A549 (cell line): ENCODE measurements at regions not wholly inside any gene's neighbourhood (a gene's known extent, or its start where the extent isn't known, plus 50 kb on each side); places are given as distances from the start of the nearest gene placed in this dataset.

ENCODE experiments used
- BHLHE40 ChIP-seq: IDR thresholded peaks from 2 replicates; pipeline ENCODE4 v1.6.1; 2012; ENCODE audit warnings: low read depth, low read length, inconsistent platforms
- EP300 ChIP-seq, 2 experiments: fragments of >200 bp; sonication (Bioruptor Twin); formaldehyde crosslinking; IDR thresholded peaks; 2 replicates in 1 of 2; 3 replicates in 1 of 2; pipeline ENCODE4 v1.6.1; 2016 to 2017
- HDAC2 ChIP-seq: fragments of 200-600 bp; sonication (generic); IDR thresholded peaks from 2 replicates; pipeline ENCODE4 v1.6.1; 2016
- MYC ChIP-seq: IDR thresholded peaks from 2 replicates; pipeline ENCODE4 v1.6.1; 2012; ENCODE audit warnings: mild to moderate bottlenecking, inconsistent platforms, low read length, improper control_type of control experiment, borderline replicate concordance
- POLR2A ChIP-seq: IDR thresholded peaks from 2 replicates; pipeline ENCODE4 v1.6.1; 2012; ENCODE audit warnings: mild to moderate bottlenecking, low read length
- POLR2AphosphoS2 ChIP-seq: conservative IDR thresholded peaks from 2 replicates; pipeline ENCODE4 v1.6.1; 2012; ENCODE audit warnings: low read length, improper control_type of control experiment, inconsistent platforms
- RFX5 ChIP-seq: fragments of 450-650 bp; IDR thresholded peaks from 2 replicates; pipeline ENCODE4 v1.7.1; 2014; ENCODE audit warnings: antibody characterized with exemption, mild to moderate bottlenecking, moderate library complexity
- SMC3 ChIP-seq: fragments of >200 bp; sonication (Bioruptor Twin); formaldehyde crosslinking; IDR thresholded peaks from 3 replicates; pipeline ENCODE4 v1.6.1; 2018; ENCODE audit warnings: inconsistent platforms
- ZFP36 ChIP-seq: fragments of 450-650 bp; IDR thresholded peaks from 2 replicates; pipeline ENCODE4 v1.6.1; 2014; ENCODE audit warnings: borderline replicate concordance; ENCODE audit not compliant: partially characterized antibody
- TF ChIP-seq, protein P1 (sequence below): fragments of >200 bp; sonication (Bioruptor Twin); formaldehyde crosslinking; IDR thresholded peaks from 3 replicates; pipeline ENCODE4 v1.5.1; 2016
- TF ChIP-seq, protein P2 (sequence below): IDR thresholded peaks from 2 replicates; pipeline ENCODE4 v1.6.1; 2012
- TF ChIP-seq, protein P3 (sequence below): fragments of 150-350 bp; IDR thresholded peaks from 2 replicates; pipeline ENCODE4 v1.6.1; 2014; ENCODE audit warnings: low read depth, mild to moderate bottlenecking, low read length
- TF ChIP-seq, protein P4 (sequence below): fragments of 200-600 bp; sonication (generic); IDR thresholded peaks from 2 replicates; pipeline ENCODE4 v1.6.1; 2016; ENCODE audit warnings: antibody characterized with exemption, mild to moderate bottlenecking, moderate library complexity

DNA sequence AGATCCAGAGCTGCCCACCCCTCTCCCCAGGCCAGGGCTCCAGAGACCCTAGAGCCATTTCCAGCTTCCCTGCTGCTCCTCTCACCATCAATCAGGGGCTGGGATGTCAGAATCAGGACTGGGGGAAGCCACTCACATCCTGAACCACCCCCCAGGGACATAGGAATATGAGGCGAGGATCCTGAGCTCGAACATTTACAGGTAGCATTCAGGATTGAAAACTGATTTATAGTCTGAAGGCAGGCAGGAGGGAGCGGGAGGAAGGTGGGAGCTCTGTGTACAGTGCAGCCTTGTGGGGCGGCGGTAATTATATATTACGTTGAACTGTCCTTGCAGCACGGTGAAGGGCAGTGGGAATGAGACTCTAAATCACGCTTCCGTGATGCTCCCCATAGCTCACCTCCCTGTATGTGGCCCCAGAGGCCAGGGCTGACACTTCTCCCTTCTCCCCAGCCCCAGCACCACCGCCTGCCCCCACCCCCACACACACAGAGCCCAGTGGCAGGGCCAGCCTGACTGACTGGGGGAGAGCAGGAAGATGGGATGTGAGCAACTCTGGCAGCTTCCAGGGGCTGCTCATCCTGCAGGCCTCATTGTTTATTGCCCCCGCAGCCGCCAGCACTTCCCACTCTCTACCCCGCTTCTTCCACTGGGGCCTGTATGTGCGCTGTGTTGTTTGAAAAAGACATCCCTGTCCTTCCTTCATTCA, 76.0 kb upstream of the HSPA9 start:
- TF ChIP-seq POLR2A, result no peak
- TF ChIP-seq, protein P1, sequence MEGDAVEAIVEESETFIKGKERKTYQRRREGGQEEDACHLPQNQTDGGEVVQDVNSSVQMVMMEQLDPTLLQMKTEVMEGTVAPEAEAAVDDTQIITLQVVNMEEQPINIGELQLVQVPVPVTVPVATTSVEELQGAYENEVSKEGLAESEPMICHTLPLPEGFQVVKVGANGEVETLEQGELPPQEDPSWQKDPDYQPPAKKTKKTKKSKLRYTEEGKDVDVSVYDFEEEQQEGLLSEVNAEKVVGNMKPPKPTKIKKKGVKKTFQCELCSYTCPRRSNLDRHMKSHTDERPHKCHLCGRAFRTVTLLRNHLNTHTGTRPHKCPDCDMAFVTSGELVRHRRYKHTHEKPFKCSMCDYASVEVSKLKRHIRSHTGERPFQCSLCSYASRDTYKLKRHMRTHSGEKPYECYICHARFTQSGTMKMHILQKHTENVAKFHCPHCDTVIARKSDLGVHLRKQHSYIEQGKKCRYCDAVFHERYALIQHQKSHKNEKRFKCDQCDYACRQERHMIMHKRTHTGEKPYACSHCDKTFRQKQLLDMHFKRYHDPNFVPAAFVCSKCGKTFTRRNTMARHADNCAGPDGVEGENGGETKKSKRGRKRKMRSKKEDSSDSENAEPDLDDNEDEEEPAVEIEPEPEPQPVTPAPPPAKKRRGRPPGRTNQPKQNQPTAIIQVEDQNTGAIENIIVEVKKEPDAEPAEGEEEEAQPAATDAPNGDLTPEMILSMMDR, result no peak
- TF ChIP-seq POLR2AphosphoS2, result no peak
- TF ChIP-seq SMC3, result no peak
- TF ChIP-seq, protein P2, sequence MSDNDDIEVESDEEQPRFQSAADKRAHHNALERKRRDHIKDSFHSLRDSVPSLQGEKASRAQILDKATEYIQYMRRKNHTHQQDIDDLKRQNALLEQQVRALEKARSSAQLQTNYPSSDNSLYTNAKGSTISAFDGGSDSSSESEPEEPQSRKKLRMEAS, result no peak
- TF ChIP-seq, protein P3, sequence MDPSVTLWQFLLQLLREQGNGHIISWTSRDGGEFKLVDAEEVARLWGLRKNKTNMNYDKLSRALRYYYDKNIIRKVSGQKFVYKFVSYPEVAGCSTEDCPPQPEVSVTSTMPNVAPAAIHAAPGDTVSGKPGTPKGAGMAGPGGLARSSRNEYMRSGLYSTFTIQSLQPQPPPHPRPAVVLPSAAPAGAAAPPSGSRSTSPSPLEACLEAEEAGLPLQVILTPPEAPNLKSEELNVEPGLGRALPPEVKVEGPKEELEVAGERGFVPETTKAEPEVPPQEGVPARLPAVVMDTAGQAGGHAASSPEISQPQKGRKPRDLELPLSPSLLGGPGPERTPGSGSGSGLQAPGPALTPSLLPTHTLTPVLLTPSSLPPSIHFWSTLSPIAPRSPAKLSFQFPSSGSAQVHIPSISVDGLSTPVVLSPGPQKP, result no peak
- TF ChIP-seq MYC, result no peak
- TF ChIP-seq HDAC2, result no peak
- TF ChIP-seq ZFP36, result no peak
- TF ChIP-seq EP300 (IDR thresholded peaks at IDR 0.05), result no peak
- no peak for TF ChIP-seq BHLHE40
- TF ChIP-seq RFX5, result no peak
- TF ChIP-seq, protein P4, sequence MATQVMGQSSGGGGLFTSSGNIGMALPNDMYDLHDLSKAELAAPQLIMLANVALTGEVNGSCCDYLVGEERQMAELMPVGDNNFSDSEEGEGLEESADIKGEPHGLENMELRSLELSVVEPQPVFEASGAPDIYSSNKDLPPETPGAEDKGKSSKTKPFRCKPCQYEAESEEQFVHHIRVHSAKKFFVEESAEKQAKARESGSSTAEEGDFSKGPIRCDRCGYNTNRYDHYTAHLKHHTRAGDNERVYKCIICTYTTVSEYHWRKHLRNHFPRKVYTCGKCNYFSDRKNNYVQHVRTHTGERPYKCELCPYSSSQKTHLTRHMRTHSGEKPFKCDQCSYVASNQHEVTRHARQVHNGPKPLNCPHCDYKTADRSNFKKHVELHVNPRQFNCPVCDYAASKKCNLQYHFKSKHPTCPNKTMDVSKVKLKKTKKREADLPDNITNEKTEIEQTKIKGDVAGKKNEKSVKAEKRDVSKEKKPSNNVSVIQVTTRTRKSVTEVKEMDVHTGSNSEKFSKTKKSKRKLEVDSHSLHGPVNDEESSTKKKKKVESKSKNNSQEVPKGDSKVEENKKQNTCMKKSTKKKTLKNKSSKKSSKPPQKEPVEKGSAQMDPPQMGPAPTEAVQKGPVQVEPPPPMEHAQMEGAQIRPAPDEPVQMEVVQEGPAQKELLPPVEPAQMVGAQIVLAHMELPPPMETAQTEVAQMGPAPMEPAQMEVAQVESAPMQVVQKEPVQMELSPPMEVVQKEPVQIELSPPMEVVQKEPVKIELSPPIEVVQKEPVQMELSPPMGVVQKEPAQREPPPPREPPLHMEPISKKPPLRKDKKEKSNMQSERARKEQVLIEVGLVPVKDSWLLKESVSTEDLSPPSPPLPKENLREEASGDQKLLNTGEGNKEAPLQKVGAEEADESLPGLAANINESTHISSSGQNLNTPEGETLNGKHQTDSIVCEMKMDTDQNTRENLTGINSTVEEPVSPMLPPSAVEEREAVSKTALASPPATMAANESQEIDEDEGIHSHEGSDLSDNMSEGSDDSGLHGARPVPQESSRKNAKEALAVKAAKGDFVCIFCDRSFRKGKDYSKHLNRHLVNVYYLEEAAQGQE, result no peak
